B cell (primary cell): ENCODE measurements at regions not wholly inside any gene's neighbourhood (a gene's known extent, or its start where the extent isn't known, plus 50 kb on each side); places are given as distances from the start of the nearest gene placed in this dataset.

Source experiments
- ATAC-seq: fragments of 200-7000 bp; cut with Tn5 transposase; one replicate; pipeline ENCODE4 v1.10.0; 2021; ENCODE audit warnings: low read depth, mild to moderate bottlenecking, moderate number of reproducible peaks, moderate library complexity
- CTCF ChIA-PET: fragments of 350-600 bp; sonication (Branson Sonifier 250); formaldehyde crosslinking; loops from one replicate; lab custom pipeline; 2021; ENCODE audit warnings: antibody characterized with exemption, inconsistent platforms; lab: Charles Lee
- POLR2A ChIA-PET: fragments of 350-600 bp; sonication (Branson Sonifier 250); formaldehyde crosslinking; loops from one replicate; lab custom pipeline; 2021; ENCODE audit warnings: antibody characterized with exemption; lab: Charles Lee
- DNase-seq: peaks from one replicate; pipeline ENCODE4 v3.0.0; 2013
- H2AFZ ChIP-seq: 2 replicates; pipeline ENCODE4 v1.6.1; 2012; ENCODE audit warnings: mild to moderate bottlenecking, low read depth, low read length; ENCODE audit not compliant: insufficient read depth, poor library complexity, severe bottlenecking
- H3K27ac ChIP-seq, 2 donors: 1 replicate in 1 of 2; 2 replicates in 1 of 2; pipeline ENCODE4 v1.5.1; 2012 to 2013; ENCODE audit warnings: low read length in 2 of 2, mild to moderate bottlenecking in 2 of 2, moderate library complexity in 1 of 2
- H3K27me3 ChIP-seq, 4 experiments: fragments of 200-600 bp in 1 of 4; sonication (generic) in 1 of 4; replicated peaks in 1 of 4; 1 replicate in 2 of 4; 2 replicates in 2 of 4; pipeline versions ENCODE4 v1.6.1 to v1.7.0; 2013 to 2016; ENCODE audit warnings: low read length in 3 of 4, mild to moderate bottlenecking in 2 of 4, mixed read lengths in 1 of 4, moderate library complexity in 1 of 4; ENCODE audit not compliant: insufficient read depth in 4 of 4, control insufficient read depth in 3 of 4; ENCODE audit errors: control extremely low read depth in 1 of 4
- H3K36me3 ChIP-seq, 2 experiments: replicated peaks in 1 of 2; 1 replicate in 1 of 2; 2 replicates in 1 of 2; pipeline versions ENCODE4 v1.6.1 to v1.7.1; 2013; ENCODE audit warnings: low read length in 1 of 2; ENCODE audit not compliant: insufficient read depth in 2 of 2, control insufficient read depth in 1 of 2; ENCODE audit errors: control extremely low read depth in 1 of 2, extremely low read depth in 1 of 2
- H3K4me1 ChIP-seq, 2 donors: fragments of 200-600 bp in 1 of 2; sonication (generic) in 1 of 2; 1 replicate in 1 of 2; 2 replicates in 1 of 2; pipeline versions ENCODE4 v1.5.1 to v1.6.1; 2013 to 2017; ENCODE audit warnings: low read length in 2 of 2; ENCODE audit not compliant: control insufficient read depth in 2 of 2, insufficient read depth in 2 of 2
- H3K4me2 ChIP-seq: replicated peaks from 2 replicates; pipeline ENCODE3; 2012; ENCODE audit warnings: mild to moderate bottlenecking, low read depth, low read length; ENCODE audit not compliant: poor library complexity, severe bottlenecking
- H3K4me3 ChIP-seq, 5 experiments: fragments of 200-600 bp in 1 of 5; sonication (generic) in 1 of 5; 1 replicate in 3 of 5; 2 replicates in 2 of 5; pipeline versions ENCODE4 v1.5.1 to v1.7.0; 2011 to 2016; ENCODE audit warnings: low read length in 4 of 5, mild to moderate bottlenecking in 4 of 5, low read depth in 2 of 5, control low read depth in 1 of 5, moderate library complexity in 1 of 5; ENCODE audit not compliant: insufficient read depth in 1 of 5; ENCODE audit errors: control extremely low read depth in 1 of 5, extremely low read depth in 1 of 5
- H3K79me2 ChIP-seq: fragments of 200-600 bp; sonication (generic); one replicate; pipeline ENCODE4 v1.6.0; 2016; ENCODE audit warnings: low read length; ENCODE audit not compliant: control insufficient read depth, insufficient read depth
- H3K9ac ChIP-seq: fragments of 200-600 bp; sonication (generic); 2 replicates; pipeline ENCODE4 v1.6.1; 2017; ENCODE audit warnings: mild to moderate bottlenecking, low read length, moderate library complexity
- H3K9me3 ChIP-seq, 3 donors: one replicate each; pipeline versions ENCODE4 v1.6.1 to v1.7.1; 2013; ENCODE audit warnings: low read length in 2 of 3; ENCODE audit not compliant: control insufficient read depth in 2 of 3, insufficient read depth in 1 of 3; ENCODE audit errors: control extremely low read depth in 1 of 3
- H4K20me1 ChIP-seq: 2 replicates; pipeline ENCODE4 v1.6.0; 2012; ENCODE audit warnings: mild to moderate bottlenecking, low read length; ENCODE audit not compliant: insufficient read depth, control insufficient read depth, poor library complexity, severe bottlenecking
- H3K27ac Mint-ChIP-seq: one replicate; pipeline ENCODE4 v1.8.0; 2021; ENCODE audit warnings: mixed read lengths
- H3K27me3 Mint-ChIP-seq: one replicate; pipeline ENCODE4 v1.8.0; 2021; ENCODE audit warnings: mixed read lengths
- H3K4me1 Mint-ChIP-seq: one replicate; pipeline ENCODE4 v1.8.0; 2021; ENCODE audit warnings: mixed read lengths
- H3K4me3 Mint-ChIP-seq: one replicate; pipeline ENCODE4 v1.8.0; 2021; ENCODE audit warnings: mixed read lengths
- H3K9me3 Mint-ChIP-seq: one replicate; pipeline ENCODE4 v1.8.0; 2022; ENCODE audit warnings: mixed read lengths; ENCODE audit not compliant: insufficient read depth
- CTCF ChIP-seq: fragments of 200-600 bp; IDR thresholded peaks from one replicate; pipeline ENCODE4 v1.8.0; 2022; ENCODE audit warnings: antibody characterized with exemption, mild to moderate bottlenecking
- EZH2 ChIP-seq: IDR thresholded peaks from 2 replicates; pipeline ENCODE4 v1.6.1; 2012; ENCODE audit warnings: borderline replicate concordance, low read depth, mild to moderate bottlenecking, moderate library complexity, low read length; ENCODE audit not compliant: insufficient read depth, poor library complexity, severe bottlenecking
- WGBS: methylation state at CpG from one replicate; pipeline ENCODE4 v1.1.5; 2013; ENCODE audit warnings: missing lambda C conversion rate; ENCODE audit not compliant: insufficient coverage; 5-methylcytosine and 5-hydroxymethylcytosine counted together
- intact Hi-C: fragments of 100-400 bp; cut with micrococcal nuclease; formaldehyde crosslinking; loops from one replicate; pipeline ENCODE4 v1.10.0; 2022

GRCh38 chr1:187630653-187631380 is 802.1 kb downstream of the PLA2G4A start:
- CTCF ChIA-PET: no interaction called here
- no peak for TF ChIP-seq EZH2
- no peak for TF ChIP-seq CTCF
- H3K79me2 ChIP-seq: no peaks in the 10 kb centered on the region
- H3K4me1 Mint-ChIP-seq: no peaks in the 10 kb centered on the region
- H3K27me3 ChIP-seq: no peaks in the 10 kb centered on the region
- no peak overlapping the region for H3K4me2 ChIP-seq
- ATAC-seq (no peak), DNase-seq (no peak)
- POLR2A ChIA-PET: no interaction called here
- no peak overlapping the region for H3K4me3 Mint-ChIP-seq
- H3K27ac Mint-ChIP-seq: no peak overlapping the region
- no peaks in the 10 kb centered on the region for H3K27me3 Mint-ChIP-seq
- no peak overlapping the region for H3K27ac ChIP-seq
- intact Hi-C loops: no loop called here
- no peaks in the 10 kb centered on the region for H3K36me3 ChIP-seq
- peaks cover 0 to 7% (median 0%) of the 10 kb centered on the region in 3 donors for H3K9me3 ChIP-seq
- no peak overlapping the region for H3K9ac ChIP-seq
- H3K4me3 ChIP-seq: no peak overlapping the region
- H3K4me1 ChIP-seq: no peaks in the 10 kb centered on the region
- peaks cover 3% of the 10 kb centered on the region for H3K9me3 Mint-ChIP-seq
- 89% methylated on average over 9 of the region's 13 CpGs for WGBS
- no peak overlapping the region for H2AFZ ChIP-seq
- no peaks in the 10 kb centered on the region for H4K20me1 ChIP-seq

- Histone ChIP-seq H2AFZ (no peak overlapping the region), H3K9me3 (peaks cover 0 to 7% (median 0%) of the 10 kb centered on the region in 3 donors), H3K4me2 (no peak overlapping the region), H3K4me3 (no peak overlapping the region), H3K9ac (no peak overlapping the region), H3K79me2 (no peaks in the 10 kb centered on the region), H3K27me3 (no peaks in the 10 kb centered on the region), H3K4me1 (no peaks in the 10 kb centered on the region), H3K27ac (no peak overlapping the region), H4K20me1 (no peaks in the 10 kb centered on the region), H3K36me3 (no peaks in the 10 kb centered on the region)
- Mint-ChIP-seq H3K27ac (no peak overlapping the region), H3K27me3 (no peaks in the 10 kb centered on the region), H3K9me3 (peaks cover 3% of the 10 kb centered on the region), H3K4me1 (no peaks in the 10 kb centered on the region), H3K4me3 (no peak overlapping the region)
- intact Hi-C loops: no loop called here
- DNase-seq (no peak), ATAC-seq (no peak)
- TF ChIP-seq CTCF (no peak), EZH2 (no peak)
- ChIA-PET POLR2A (no interaction called here), CTCF (no interaction called here)
- WGBS: 86% methylated on average over 4 of the region's 5 CpGs
These were observed 802.6 kb downstream of the PLA2G4A start for GRCh38 chr1:187631381-187631675.
